Bronchial epithelial cell (primary cell): ENCODE measurements at regions not wholly inside any gene's neighbourhood (a gene's known extent, or its start where the extent isn't known, plus 50 kb on each side); places are given as distances from the start of the nearest gene placed in this dataset.

ENCODE experiments used
- DNase-seq: peaks from one replicate; pipeline ENCODE4 v3.0.0-alpha.2; 2010; ENCODE audit warnings: low read depth
- FAIRE-seq: peaks from 2 replicates; lab custom pipeline; 2011; peaks lifted over from hg19 to GRCh38; lab: Jason Lieb, UNC
- H3K27me3 ChIP-seq: 2 replicates; pipeline ENCODE4 v1.5.1; 2011; ENCODE audit warnings: low read length; ENCODE audit not compliant: control insufficient read depth, insufficient read depth
- H3K36me3 ChIP-seq: 2 replicates; pipeline ENCODE4 v1.5.1; 2011; ENCODE audit warnings: low read length; ENCODE audit not compliant: control insufficient read depth, insufficient read depth
- H3K4me3 ChIP-seq: 2 replicates; pipeline ENCODE4 v1.5.1; 2011; ENCODE audit warnings: mild to moderate bottlenecking, low read depth, low read length, control low read depth
- TF ChIP-seq, protein P1 (sequence below): IDR thresholded peaks from 2 replicates; pipeline ENCODE4 v1.5.1; 2011; ENCODE audit warnings: mild to moderate bottlenecking, moderate library complexity, low read length, control low read depth, inconsistent platforms; ENCODE audit not compliant: insufficient read depth, severe bottlenecking

DNA sequence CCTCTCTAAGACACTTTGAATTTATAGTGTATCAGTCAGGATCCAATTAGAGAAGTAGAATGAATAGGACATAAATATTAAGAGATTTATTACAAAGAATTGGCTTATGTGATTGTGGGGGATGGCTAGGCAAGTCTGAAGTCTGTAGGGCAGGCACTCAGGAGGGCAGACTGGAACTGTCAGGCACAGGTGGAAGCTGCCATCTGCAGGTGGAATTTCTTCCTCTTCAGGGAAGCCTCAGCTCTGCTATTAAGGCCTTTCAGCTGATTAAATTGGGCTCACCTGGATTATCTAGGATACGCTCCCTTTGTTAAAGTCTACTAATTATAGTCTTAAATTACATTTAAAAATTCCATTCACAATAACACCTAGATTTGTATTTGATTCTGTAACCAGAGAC, 92.0 kb upstream of the HAO2 start:
- peak; percentile 40 for DNase-seq
- no peak for FAIRE-seq
- Histone ChIP-seq H3K36me3 (no peaks in the 10 kb centered on the region), H3K4me3 (no peak overlapping the region), H3K27me3 (no peaks in the 10 kb centered on the region)
- TF ChIP-seq, protein P1, sequence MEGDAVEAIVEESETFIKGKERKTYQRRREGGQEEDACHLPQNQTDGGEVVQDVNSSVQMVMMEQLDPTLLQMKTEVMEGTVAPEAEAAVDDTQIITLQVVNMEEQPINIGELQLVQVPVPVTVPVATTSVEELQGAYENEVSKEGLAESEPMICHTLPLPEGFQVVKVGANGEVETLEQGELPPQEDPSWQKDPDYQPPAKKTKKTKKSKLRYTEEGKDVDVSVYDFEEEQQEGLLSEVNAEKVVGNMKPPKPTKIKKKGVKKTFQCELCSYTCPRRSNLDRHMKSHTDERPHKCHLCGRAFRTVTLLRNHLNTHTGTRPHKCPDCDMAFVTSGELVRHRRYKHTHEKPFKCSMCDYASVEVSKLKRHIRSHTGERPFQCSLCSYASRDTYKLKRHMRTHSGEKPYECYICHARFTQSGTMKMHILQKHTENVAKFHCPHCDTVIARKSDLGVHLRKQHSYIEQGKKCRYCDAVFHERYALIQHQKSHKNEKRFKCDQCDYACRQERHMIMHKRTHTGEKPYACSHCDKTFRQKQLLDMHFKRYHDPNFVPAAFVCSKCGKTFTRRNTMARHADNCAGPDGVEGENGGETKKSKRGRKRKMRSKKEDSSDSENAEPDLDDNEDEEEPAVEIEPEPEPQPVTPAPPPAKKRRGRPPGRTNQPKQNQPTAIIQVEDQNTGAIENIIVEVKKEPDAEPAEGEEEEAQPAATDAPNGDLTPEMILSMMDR, result peak; percentile 56

DNA sequence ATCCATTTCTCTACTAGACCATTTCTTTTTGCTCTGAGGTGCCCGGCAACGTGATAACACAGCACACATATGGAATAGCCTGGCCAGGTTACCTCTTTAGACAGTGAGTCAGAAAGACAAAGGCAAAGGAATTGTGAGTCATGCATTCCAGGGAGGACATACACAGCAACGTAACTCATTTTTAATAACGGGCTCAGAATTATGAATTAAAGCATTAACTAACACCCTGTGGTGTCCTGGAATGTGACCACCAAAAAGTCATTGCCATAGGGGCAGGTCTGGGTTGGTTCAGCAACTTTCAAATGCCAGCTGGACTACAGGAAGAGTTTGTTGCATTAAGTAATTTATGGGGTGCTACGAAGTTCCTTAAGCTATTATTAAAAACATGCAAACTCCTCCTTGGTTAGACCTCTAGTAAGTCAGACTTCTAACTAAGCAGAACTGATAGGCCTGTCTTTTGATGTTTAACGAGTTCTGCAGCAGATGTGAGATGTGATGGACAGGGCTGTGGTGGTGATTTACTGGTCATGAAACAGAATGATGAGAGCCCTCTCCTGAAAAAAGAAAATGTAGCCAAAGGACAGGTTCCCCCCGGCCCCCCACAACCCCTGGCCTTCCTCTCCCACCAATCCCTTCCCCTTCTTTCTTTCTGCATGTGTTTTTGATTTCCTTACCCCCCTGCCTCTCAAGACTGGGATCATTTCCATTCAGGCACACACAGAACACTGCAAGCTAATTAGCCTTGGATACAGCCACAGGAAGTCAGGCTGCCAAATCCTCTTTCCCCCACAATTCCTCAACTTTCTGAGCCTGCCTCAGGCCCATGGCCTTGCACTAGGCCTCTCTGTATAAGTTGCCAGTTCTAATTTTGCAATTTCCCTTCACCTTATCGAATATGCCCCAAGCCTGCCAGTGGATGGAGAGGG, 88.9 kb upstream of the HAO2 start:
- TF ChIP-seq, protein P1, result no peak
- no peaks in the 10 kb centered on the region for H3K27me3 ChIP-seq
- DNase-seq (peak; percentile 98), FAIRE-seq (no peak)
- no peak overlapping the region for H3K4me3 ChIP-seq
- H3K36me3 ChIP-seq, result no peaks in the 10 kb centered on the region

DNA sequence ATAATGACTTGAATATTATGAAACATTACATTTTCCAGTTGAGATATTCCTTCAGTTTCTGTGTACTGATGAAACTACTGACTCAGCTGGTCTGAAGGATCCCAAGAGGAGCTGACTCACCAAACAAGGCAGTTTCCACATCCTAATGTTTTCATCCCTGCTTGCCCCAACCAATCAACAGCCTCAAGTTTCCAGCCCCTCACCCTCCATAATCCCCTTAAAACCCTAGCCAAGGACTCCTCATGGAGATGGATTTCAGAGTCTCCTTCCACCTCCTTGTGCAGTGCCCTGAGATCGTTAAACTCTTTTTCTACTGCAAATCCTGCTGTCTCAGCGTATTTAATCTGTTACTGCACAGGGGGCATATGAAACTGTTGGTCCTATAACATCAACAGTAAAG, 83.1 kb upstream of the HAO2 start:
- FAIRE-seq (no peak), DNase-seq (peak; percentile 93)
- H3K36me3 ChIP-seq, result no peaks in the 10 kb centered on the region
- no peaks in the 10 kb centered on the region for H3K27me3 ChIP-seq
- H3K4me3 ChIP-seq, result no peak overlapping the region
- TF ChIP-seq, protein P1, result no peak

DNA sequence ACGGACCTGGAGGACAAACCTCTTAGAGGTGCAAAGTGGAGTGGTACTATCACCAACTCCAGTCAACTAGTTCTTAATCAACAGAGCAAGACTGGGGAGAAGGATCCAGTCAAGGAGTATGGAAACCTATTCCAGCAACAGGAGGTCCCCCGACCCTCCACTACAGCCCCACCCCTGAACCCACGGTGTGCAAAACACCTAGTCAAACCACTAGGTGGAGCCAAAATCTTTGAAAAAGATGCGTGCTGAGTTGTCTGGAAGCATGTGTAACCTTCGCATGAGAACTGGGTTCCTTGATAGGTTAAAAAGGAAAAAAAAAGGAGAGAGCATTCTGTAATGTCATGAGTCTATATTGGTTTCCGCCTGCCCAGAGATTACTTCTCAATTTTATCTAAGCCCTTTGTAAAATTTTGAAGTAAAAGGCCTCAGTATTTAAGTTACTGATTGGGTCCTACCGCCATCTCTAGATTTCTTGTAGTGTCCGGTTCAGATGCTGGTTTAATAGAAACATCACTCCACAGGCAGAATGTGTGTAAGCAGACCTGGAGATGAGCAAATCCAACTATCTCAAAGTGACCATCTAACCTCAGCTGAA, 81.9 kb upstream of the HAO2 start:
- FAIRE-seq (no peak), DNase-seq (peak; percentile 60)
- TF ChIP-seq, protein P1, result peak; percentile 66
- Histone ChIP-seq H3K36me3 (no peaks in the 10 kb centered on the region), H3K27me3 (peaks cover under 1% of the 10 kb centered on the region), H3K4me3 (no peak overlapping the region)

DNA sequence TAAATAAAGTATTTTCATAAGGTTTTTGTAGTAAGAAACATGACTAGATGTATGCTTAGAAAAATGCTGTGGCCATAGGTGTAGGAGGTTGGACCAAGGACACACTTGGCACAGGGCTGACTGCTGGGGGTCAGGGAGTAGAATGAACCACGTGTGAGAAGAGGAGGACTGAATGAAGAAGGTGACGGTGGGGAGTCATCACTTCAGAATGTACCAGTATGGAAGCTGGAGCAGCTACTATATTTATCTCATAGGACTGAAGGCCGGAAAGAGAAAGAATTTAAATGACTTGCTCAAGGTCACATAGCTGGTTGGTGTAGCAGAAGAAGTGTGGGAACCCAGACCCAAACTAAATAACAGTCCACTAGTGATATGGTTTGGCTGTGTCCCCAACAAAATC, 79.8 kb upstream of the HAO2 start:
- H3K27me3 ChIP-seq, result peaks cover 7% of the 10 kb centered on the region
- FAIRE-seq (no peak), DNase-seq (no peak)
- H3K36me3 ChIP-seq, result no peaks in the 10 kb centered on the region
- TF ChIP-seq, protein P1, result no peak
- H3K4me3 ChIP-seq, result no peak overlapping the region
